ENCODE measurements at regions not wholly inside any gene's neighbourhood (a gene's known extent, or its start where the extent isn't known, plus 50 kb on each side); places are given as distances from the start of the nearest gene placed in this dataset.

DNA sequence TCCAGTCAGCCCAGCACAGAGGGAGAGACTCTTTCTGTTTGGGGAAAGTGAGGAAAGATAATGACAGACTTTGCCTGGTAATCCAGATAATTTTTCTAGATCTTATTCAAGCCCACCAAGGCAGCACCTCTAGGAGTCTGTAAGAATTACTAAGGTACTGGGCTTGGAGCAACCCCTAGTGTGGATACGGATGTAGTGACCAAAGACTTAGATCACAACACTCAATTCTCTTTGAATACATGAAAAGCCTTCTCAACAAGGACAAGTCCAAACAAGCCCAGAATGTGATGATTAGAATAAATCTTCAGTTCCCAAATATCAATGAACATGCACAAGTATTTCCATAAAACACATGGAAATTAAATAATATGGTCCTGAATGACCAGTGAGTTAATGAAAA, 206.9 kb downstream of the MRPL39 start:
- intact Hi-C loops (cut with DNase I): no loop called here
- H3K4me1 ChIP-seq: no peaks in the 10 kb centered on the region
- H3K27ac ChIP-seq: no peak overlapping the region

DNA sequence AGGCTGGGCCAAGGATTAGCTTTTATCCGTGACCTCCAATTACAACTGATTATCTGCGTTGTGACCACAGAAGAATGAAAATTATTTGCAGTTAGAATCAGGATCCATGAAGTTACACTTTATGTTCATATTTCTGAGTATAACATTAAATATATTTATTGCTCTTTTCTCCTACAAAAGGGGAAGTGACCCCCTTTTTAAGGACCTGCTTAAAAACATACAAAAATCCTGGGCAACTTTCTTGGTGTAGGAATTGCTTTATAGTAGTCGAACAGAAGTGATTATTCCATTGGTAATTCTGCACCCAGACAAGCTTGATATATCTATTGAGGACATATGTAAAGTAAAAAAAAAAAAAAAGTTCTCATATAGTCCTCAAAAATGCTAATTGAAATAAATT, 208.7 kb downstream of the MRPL39 start:
- no peak for DNase-seq (ENCODE audit: extremely low spot score in 2 of 2)
- H3K27ac ChIP-seq: no peak overlapping the region
- intact Hi-C loops (cut with DNase I): no loop called here
- H3K4me3 ChIP-seq: no peak overlapping the region
- H3K27me3 ChIP-seq: no peaks in the 10 kb centered on the region
- no peaks in the 10 kb centered on the region for H3K4me1 ChIP-seq
- TF ChIP-seq POLR2AphosphoS5 (IDR thresholded peaks at IDR 0.05; ENCODE audit: insufficient read depth in 1 of 2, low read depth in 1 of 2) (no peak), POLR2A (IDR thresholded peaks at IDR 0.05) (no peak)
- TF ChIP-seq, protein P1, sequence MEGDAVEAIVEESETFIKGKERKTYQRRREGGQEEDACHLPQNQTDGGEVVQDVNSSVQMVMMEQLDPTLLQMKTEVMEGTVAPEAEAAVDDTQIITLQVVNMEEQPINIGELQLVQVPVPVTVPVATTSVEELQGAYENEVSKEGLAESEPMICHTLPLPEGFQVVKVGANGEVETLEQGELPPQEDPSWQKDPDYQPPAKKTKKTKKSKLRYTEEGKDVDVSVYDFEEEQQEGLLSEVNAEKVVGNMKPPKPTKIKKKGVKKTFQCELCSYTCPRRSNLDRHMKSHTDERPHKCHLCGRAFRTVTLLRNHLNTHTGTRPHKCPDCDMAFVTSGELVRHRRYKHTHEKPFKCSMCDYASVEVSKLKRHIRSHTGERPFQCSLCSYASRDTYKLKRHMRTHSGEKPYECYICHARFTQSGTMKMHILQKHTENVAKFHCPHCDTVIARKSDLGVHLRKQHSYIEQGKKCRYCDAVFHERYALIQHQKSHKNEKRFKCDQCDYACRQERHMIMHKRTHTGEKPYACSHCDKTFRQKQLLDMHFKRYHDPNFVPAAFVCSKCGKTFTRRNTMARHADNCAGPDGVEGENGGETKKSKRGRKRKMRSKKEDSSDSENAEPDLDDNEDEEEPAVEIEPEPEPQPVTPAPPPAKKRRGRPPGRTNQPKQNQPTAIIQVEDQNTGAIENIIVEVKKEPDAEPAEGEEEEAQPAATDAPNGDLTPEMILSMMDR (IDR thresholded peaks at IDR 0.05): no peak
- H3K36me3 ChIP-seq: no peaks in the 10 kb centered on the region
- no peaks in the 10 kb centered on the region for H3K9me3 ChIP-seq

More for the DNA sequence above, 206.9 kb downstream of the MRPL39 start:
- DNase-seq (ENCODE audit: extremely low spot score in 2 of 2): no peak
- no peak overlapping the region for H3K4me3 ChIP-seq
- H3K9me3 ChIP-seq: no peaks in the 10 kb centered on the region
- no peaks in the 10 kb centered on the region for H3K27me3 ChIP-seq
- TF ChIP-seq, protein P1 (IDR thresholded peaks at IDR 0.05): no peak
- TF ChIP-seq POLR2A (IDR thresholded peaks at IDR 0.05): no peak
- no peak for TF ChIP-seq POLR2AphosphoS5 (IDR thresholded peaks at IDR 0.05; ENCODE audit: insufficient read depth in 1 of 2, low read depth in 1 of 2)
- no peaks in the 10 kb centered on the region for H3K36me3 ChIP-seq

DNA sequence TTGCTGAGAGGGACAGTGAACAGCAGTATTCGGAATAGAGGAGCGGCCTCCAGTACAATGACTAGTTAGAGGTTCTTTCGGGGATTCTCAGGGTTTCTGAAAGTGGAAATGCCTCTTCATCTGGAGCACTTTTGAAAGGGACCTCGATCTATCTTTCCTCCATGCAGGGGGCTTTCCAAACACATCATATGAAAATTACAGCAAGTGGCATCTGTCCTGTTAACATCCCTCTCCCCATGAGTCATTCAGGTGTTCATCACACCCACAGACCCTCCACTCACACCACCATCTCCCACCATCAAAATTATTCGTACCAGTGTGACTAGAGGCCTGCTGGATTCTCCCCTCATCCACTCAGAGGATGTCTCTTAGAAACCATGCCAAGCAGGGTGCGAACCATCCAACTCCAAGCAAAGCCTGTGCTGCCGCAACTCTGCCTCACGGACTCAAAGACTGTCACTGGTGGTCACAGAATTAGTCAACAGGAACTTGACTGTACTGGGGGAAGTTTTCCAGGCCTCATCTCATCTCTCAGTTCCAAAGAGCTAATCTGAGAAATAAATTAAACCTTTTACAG, 211.1 kb downstream of the MRPL39 start:
- no peaks in the 10 kb centered on the region for H3K27me3 ChIP-seq
- no peak for TF ChIP-seq POLR2AphosphoS5 (IDR thresholded peaks at IDR 0.05; ENCODE audit: insufficient read depth in 1 of 2, low read depth in 1 of 2)
- TF ChIP-seq, protein P1 (IDR thresholded peaks at IDR 0.05): no peak
- no peak for TF ChIP-seq POLR2A (IDR thresholded peaks at IDR 0.05)

DNA sequence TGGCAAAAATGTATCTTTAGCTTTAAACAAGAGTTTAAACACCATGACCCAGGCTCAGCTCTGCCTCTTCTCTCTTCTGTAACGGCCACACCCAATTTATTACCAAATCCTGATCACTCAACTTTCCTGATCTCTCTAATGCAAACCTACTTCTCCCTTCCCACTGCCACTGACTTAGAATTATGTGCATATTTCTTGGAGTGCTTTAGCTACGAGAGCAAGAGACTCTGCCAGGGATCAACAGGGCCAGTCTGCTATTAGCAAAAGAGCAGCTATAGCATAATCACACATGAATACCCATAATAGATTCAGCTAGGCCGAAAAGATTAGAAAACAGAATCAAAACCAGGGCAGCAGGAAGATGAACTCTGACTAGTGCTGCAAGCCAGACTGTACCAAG, 215.5 kb downstream of the MRPL39 start:
- no peaks in the 10 kb centered on the region for H3K9me3 ChIP-seq
- TF ChIP-seq POLR2A (IDR thresholded peaks at IDR 0.05) (no peak), POLR2AphosphoS5 (IDR thresholded peaks at IDR 0.05; ENCODE audit: insufficient read depth in 1 of 2, low read depth in 1 of 2) (no peak)
- TF ChIP-seq, protein P1 (IDR thresholded peaks at IDR 0.05): no peak
- intact Hi-C loops (cut with DNase I): no loop called here

More for the DNA sequence above, 211.1 kb downstream of the MRPL39 start:
- H3K27ac ChIP-seq: no peak overlapping the region
- intact Hi-C loops (cut with DNase I): no loop called here
- no peaks in the 10 kb centered on the region for H3K4me1 ChIP-seq
- DNase-seq (ENCODE audit: extremely low spot score in 2 of 2): no peak
- no peak overlapping the region for H3K4me3 ChIP-seq
- no peaks in the 10 kb centered on the region for H3K36me3 ChIP-seq
- H3K9me3 ChIP-seq: no peaks in the 10 kb centered on the region

DNA sequence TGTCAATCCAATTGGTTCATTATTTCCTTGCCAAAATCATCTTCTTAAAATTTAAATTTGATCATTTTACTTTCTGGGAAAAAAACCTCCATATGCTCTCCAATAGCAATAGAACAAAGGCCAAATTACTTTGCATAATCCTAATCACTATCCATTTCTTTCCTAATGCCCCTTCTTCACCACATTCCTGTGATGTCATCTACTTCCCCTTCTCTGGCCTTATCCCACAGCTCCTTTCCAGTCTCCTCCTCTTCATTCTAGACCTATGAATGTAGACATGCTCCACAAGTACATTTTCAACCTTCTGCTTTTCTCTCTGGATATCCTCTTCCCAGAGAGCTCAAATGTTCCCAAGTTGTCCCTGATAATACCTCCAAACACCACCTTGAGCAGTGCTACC, 216.6 kb downstream of the MRPL39 start:
- no peaks in the 10 kb centered on the region for H3K36me3 ChIP-seq
- DNase-seq (ENCODE audit: extremely low spot score in 2 of 2): no peak
- intact Hi-C loops (cut with DNase I): no loop called here
- H3K9me3 ChIP-seq: no peaks in the 10 kb centered on the region
- no peak overlapping the region for H3K27ac ChIP-seq
- H3K4me3 ChIP-seq: no peak overlapping the region
- no peaks in the 10 kb centered on the region for H3K27me3 ChIP-seq
- TF ChIP-seq POLR2A (IDR thresholded peaks at IDR 0.05) (no peak), POLR2AphosphoS5 (IDR thresholded peaks at IDR 0.05; ENCODE audit: insufficient read depth in 1 of 2, low read depth in 1 of 2) (no peak)
- TF ChIP-seq, protein P1 (IDR thresholded peaks at IDR 0.05): no peak
- H3K4me1 ChIP-seq: no peaks in the 10 kb centered on the region

More for the DNA sequence above, 215.5 kb downstream of the MRPL39 start:
- Histone ChIP-seq H3K4me1 (no peaks in the 10 kb centered on the region), H3K4me3 (no peak overlapping the region), H3K27me3 (no peaks in the 10 kb centered on the region), H3K36me3 (no peaks in the 10 kb centered on the region), H3K27ac (no peak overlapping the region)
- DNase-seq (ENCODE audit: extremely low spot score in 2 of 2): no peak

All from vagina (tissue), 2 donors.